Jurkat, Clone E6-1 (cell line): ENCODE measurements at regions not wholly inside any gene's neighbourhood (a gene's known extent, or its start where the extent isn't known, plus 50 kb on each side); places are given as distances from the start of the nearest gene placed in this dataset.
A peak's percentile ranks its signal among the peaks of the same experiment; 100 is the strongest.
"Not testable (repeated sequence)": the region's sequence is repeated elsewhere in the genome, so short reads cannot be mapped to it uniquely, and the experiment has no call there.

Source experiments
- DNase-seq: peaks from one replicate; pipeline ENCODE4 v3.0.0-alpha.2; 2011; ENCODE audit warnings: low read depth, low spot score
- H3K4me3 ChIP-seq: 2 replicates; pipeline ENCODE4 v1.5.1; 2011; ENCODE audit warnings: mild to moderate bottlenecking, low read length, control low read depth, moderate library complexity

DNA sequence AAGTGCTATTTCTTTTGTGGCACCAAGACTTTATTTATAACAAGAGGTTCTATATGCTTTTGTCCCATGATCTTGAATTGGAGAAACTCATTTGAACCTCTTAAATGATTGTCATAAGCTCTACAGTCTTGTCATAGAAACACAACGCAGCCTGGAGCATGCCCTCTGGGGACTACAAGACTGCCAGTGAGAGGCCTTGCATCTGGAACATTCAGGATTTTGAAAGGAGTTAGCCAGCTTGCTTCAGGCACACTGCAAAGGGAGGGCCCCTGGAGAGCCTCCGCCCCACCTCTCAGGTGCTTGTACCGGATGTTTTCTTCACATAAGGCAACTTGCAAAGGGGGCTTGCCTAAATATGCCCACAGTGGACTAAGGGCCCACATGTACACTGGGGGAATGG lies 130.5 kb downstream of the LIG4 start:
- no peak overlapping the region for H3K4me3 ChIP-seq
- no peak for DNase-seq

- H3K4me3 ChIP-seq = no peak overlapping the region
- DNase-seq = no peak
Measured at GRCh38 chr13:108083056-108083455, 132.3 kb downstream of the LIG4 start.

GRCh38 chr13:108082481-108082880 lies 132.9 kb downstream of the LIG4 start:
- DNase-seq = no peak
- no peak overlapping the region for H3K4me3 ChIP-seq

DNA sequence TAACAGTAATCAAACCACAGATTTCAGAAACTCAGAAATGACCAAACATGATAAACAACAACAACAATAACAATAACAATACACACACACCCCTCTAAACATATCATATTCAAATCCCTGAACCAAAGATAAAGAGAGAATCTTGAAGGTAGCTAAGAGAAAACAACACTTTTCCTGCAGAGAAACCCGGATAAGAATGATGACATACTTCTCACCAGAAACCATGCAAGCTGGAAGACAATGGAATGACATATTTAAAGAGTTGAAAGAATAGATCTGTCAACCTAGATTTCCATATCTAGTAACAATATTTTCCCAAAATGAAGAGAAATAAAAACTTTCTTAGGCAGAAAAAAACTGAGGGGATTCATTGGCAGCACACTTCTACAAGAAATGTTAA lies 138.1 kb downstream of the LIG4 start:
- DNase-seq = no peak
- no peak overlapping the region for H3K4me3 ChIP-seq

DNA sequence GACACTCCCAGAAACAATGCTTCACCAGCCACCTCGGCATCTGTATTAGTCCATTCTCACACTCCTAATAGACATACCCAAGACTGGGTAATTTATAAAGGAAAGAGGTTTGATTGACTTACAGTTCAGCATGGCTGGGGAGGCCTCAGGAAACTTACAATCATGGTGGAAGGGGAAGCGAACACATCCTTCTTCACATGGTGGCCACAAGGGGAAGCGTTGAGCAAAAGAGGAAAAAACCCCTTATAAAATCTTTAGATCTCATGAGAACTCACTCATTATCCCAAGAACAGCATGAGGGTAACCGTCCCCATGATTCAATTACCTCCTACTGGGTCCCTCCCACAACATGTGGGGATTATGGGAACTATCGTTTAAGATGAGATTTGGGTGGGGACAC lies 140.9 kb downstream of the LIG4 start:
- not testable (repeated sequence) for DNase-seq, H3K4me3 ChIP-seq

DNA sequence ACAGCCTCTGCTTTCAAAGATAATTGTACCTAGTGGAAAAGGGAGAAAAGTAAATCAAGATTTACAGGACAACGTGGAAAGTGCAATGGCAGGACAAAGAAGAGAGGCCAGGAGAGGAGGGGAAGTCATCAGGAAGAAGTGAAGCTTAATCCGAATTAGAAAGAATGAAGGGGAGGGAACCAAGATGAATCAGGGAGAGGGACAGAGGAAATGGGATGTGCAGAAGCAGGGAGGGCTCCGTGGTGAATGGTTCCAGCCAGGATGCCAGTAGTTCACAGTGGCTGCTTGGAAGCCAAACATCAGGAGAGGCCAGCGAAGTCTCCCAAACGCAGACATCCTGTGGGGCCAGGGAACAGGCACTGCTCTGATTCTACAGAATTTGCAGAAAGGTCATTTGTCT lies 144.4 kb downstream of the LIG4 start:
- no peak overlapping the region for H3K4me3 ChIP-seq
- DNase-seq = no peak

- H3K4me3 ChIP-seq = no peak overlapping the region
- no peak for DNase-seq
Measured at GRCh38 chr13:108070491-108070890, 144.8 kb downstream of the LIG4 start.

- peak; percentile 20 for DNase-seq
- H3K4me3 ChIP-seq = no peak overlapping the region
Measured at GRCh38 chr13:108069521-108070210, 145.7 kb downstream of the LIG4 start.

- not testable (repeated sequence) for H3K4me3 ChIP-seq, DNase-seq
Measured at GRCh38 chr13:108064372-108064771, 151.0 kb downstream of the LIG4 start.

GRCh38 chr13:108060111-108060510 lies 155.2 kb downstream of the LIG4 start:
- DNase-seq = no peak
- no peak overlapping the region for H3K4me3 ChIP-seq

DNA sequence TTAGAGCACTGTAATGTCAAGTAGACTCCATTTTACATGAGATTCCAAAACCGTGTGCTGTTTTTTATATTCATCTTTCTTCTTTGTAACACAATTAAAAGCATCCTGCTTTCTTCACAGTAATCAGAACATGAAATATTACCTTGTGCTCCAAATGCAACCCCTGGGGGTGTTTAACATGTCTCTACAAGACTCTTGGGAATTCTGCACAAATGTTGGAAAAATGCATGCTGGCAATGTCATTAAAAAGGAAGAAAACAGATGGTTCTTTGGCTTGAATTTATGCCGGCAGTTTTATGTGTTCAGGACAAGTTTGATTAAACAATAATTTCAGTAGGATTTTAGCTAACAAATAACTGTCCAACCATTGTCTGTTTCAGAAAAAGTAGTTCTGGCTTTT lies 159.1 kb downstream of the LIG4 start:
- no peak overlapping the region for H3K4me3 ChIP-seq

DNA sequence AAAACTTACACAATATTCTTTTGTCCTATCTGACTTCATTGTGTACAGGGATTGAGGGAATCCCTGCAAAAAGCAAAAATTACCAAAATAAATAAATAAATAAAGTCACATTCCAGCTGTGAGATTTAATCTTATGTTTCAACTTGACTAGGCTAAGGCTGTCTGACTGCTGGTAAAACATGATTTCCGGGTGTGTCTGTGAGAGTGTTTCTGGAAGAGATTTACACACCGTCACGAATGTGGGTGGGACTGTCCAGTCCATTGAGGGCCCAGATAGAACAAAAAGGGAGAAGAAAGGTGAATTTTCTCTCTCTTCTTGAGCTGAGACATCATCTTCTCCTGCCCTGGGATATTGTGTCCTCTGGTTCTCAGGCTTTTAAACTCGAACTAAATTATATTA lies 166.1 kb downstream of the LIG4 start:
- H3K4me3 ChIP-seq = no peak overlapping the region
- DNase-seq = no peak

More for the DNA sequence above, 159.1 kb downstream of the LIG4 start:
- no peak for DNase-seq

GRCh38 chr13:108044954-108045353 lies 170.4 kb downstream of the LIG4 start:
- no peak for DNase-seq

GRCh38 chr13:108042866-108043265 lies 172.5 kb downstream of the LIG4 start:
- DNase-seq = not testable (repeated sequence)

More at GRCh38 chr13:108044954-108045353, 170.4 kb downstream of the LIG4 start:
- H3K4me3 ChIP-seq = no peak overlapping the region

DNA sequence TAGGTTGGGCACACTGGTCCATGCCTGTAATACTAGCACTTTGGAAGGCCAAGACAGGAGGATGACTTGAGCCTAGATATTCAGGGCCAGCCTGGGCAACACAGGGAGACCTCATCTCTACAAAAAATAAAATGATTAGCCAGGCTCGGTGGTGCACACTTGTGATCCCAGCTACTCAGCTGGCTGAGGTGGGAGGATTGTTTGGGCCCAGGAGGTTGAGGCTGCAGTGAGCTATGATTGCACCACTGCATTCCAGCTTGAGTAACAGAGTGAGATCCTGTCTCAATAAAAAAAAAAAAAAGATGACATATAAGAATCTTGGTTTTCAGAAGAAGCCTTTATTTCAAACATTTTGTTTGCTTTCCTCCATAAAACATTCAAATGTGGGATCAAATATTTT lies 178.0 kb downstream of the LIG4 start:
- no peak overlapping the region for H3K4me3 ChIP-seq

More at GRCh38 chr13:108042866-108043265, 172.5 kb downstream of the LIG4 start:
- H3K4me3 ChIP-seq = not testable (repeated sequence)

DNA sequence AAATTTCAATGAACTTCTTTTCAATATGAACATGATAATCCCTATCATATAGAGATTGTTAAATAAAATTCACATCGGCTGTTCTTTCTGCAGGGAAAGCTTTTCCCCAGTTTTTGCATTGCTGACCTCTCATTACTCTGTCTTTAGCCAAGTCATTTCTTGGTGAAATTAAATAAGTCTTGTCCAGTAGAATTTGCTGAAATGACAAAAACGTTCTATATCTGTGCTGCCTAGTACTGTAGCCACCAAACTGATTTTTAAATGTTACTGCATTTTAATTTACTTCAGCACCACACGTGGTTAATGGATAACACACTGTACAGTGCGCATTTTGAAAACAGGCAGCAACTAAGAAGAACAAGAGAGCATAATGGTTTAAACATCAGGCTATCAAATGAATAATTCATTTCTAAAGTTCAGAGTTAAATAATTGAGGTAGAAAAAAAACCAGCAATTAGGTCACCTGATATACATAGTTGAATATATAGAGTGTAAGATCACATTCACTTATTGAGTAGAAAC lies 178.9 kb downstream of the LIG4 start:
- no peak for DNase-seq
- no peak overlapping the region for H3K4me3 ChIP-seq

More for the DNA sequence above, 178.0 kb downstream of the LIG4 start:
- DNase-seq = no peak

GRCh38 chr13:108034909-108035410 lies 180.4 kb downstream of the LIG4 start:
- H3K4me3 ChIP-seq = no peak overlapping the region
- no peak for DNase-seq

DNA sequence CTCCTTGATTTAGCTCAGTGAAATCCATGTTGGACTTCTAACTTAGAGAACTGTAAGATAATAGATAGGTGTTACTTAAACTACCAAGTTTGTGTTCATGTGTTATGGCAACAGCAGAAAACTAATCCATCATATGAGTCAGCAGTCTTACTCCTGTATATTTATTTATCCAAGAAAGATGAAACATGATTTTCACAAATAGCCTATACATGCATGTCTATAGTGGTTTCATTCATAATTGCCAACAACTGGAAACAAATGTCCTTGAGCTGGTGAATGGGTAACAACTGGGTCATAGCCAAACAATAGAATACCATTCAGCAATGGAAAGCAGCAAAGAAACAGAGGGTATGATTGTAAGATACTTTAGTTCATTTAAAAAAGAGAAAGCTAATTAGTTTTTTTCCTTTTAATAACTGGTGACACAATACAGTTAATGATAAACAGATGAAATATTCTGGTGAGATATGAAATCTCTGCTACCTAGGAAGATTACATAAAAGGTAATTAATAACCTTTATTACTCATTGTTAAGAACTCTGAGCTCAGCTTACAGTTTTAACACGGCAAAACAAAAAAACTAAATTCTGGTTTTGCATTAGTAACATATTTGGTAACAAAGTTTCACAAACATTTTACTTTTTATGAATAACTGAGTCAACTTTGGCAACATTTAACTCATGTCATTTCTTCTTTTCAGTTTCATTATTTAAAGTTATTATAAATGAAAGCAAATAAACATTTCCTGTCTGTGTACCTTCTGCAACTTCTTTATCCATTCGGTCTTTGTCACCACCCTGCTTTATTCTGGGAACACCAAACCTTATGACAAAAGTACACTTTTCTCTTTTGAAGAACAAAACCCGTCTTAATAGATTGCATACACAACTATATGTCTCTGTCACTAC lies 181.3 kb downstream of the LIG4 start:
- no peak for DNase-seq
- no peak overlapping the region for H3K4me3 ChIP-seq

DNA sequence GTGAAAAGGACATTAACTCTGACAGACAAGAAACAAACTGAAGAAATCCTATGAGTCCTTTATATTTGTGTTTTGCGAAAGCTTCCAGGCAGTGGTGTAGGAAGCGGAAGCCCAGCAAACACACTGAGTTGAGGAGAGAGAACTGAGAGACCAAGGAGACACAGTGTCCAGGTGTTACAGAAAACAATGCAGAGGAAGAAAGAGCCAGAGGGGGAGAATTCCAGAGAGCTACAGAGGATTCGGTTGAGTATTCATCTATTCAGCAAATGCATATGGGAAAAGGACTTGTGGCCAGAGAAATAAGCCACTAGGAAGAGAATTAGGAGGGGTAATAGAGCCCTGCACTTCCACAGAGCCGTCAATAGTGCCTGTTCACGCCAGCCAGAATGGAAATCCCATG lies 183.5 kb downstream of the LIG4 start:
- no peak overlapping the region for H3K4me3 ChIP-seq
- DNase-seq = no peak

DNA sequence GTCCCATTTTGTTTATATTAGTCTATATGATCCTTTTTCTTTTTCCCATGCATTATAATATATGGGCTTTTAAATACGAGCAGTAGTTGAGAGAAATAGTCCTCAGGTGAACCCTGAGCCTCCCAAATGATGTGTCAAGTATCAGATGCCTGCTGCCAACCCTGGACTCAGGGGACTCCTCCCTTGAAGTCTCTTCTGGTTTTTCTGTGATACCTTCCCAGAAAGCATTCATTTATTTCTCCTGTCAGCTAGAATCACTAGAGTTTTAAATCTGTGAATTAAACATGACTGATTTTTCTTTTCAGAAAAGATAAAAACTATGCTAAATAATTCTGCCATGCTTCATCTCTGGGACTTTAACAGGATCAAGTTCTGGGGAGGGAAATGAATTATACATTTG lies 184.6 kb downstream of the LIG4 start:
- DNase-seq = no peak
- no peak overlapping the region for H3K4me3 ChIP-seq
